ENCODE measurements at regions not wholly inside any gene's neighbourhood (a gene's known extent, or its start where the extent isn't known, plus 50 kb on each side); places are given as distances from the start of the nearest gene placed in this dataset.

- TF ChIP-seq, protein P1, sequence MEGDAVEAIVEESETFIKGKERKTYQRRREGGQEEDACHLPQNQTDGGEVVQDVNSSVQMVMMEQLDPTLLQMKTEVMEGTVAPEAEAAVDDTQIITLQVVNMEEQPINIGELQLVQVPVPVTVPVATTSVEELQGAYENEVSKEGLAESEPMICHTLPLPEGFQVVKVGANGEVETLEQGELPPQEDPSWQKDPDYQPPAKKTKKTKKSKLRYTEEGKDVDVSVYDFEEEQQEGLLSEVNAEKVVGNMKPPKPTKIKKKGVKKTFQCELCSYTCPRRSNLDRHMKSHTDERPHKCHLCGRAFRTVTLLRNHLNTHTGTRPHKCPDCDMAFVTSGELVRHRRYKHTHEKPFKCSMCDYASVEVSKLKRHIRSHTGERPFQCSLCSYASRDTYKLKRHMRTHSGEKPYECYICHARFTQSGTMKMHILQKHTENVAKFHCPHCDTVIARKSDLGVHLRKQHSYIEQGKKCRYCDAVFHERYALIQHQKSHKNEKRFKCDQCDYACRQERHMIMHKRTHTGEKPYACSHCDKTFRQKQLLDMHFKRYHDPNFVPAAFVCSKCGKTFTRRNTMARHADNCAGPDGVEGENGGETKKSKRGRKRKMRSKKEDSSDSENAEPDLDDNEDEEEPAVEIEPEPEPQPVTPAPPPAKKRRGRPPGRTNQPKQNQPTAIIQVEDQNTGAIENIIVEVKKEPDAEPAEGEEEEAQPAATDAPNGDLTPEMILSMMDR (IDR thresholded peaks at IDR 0.05 in 2 of 3, conservative IDR thresholded peaks at IDR 0.05 in 1 of 3; ENCODE audit: borderline replicate concordance in 1 of 3, insufficient read depth in 1 of 3, low read depth in 2 of 3, low read length in 2 of 3) = no peak
- TF ChIP-seq POLR2A (IDR thresholded peaks at IDR 0.05; ENCODE audit: borderline replicate concordance, extremely low read depth, insufficient read depth, insufficient read length) = no peak
- no peak for TF ChIP-seq ZNF274 (IDR thresholded peaks at IDR 0.05; ENCODE audit: low read depth, low read length)
Measured at GRCh38 chr11:114813189-114813718, 134.9 kb downstream of the NXPE2 start.

All from HCT116 (cell line).